ENCODE measurements at regions not wholly inside any gene's neighbourhood (a gene's known extent, or its start where the extent isn't known, plus 50 kb on each side); places are given as distances from the start of the nearest gene placed in this dataset.
A peak's percentile ranks its signal among the peaks of the same experiment; 100 is the strongest.

DNA sequence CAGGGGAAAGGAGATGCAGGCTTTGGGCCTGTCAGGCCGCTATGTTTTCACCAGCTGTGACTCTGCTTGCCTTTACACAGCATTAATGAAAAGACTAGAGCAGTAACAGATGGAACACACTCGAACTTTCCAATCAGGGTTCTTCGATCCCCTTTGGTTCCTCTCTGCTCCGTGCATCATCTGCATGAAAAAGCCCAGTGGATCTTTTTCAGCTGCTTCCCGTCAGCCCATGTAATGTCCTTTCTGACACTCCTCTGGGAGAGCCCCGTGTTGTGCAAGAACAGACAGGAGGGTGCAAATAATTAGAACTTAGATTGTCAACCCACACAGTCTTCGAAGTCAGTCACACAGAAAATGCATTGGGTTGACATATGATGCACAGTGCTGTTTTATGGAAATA lies 448.9 kb upstream of the ZNF462 start:
- Histone ChIP-seq H3K36me3 (ENCODE audit: control insufficient read depth in 2 of 3, insufficient read depth in 3 of 3, low read length in 3 of 3) (no peaks in the 10 kb centered on the region), H3K4me1 (ENCODE audit: control insufficient read depth in 2 of 3, insufficient read depth in 2 of 3, low read depth in 1 of 3, low read length in 3 of 3) (no peaks in the 10 kb centered on the region), H3K27me3 (ENCODE audit: control insufficient read depth, insufficient read depth, low read length) (no peaks in the 10 kb centered on the region), H3K9me3 (ENCODE audit: control insufficient read depth in 2 of 3, insufficient read depth in 1 of 3, low read length in 3 of 3) (no peaks in the 10 kb centered on the region), H3K4me3 (ENCODE audit: low read length in 3 of 3) (no peak overlapping the region), H3K9ac (ENCODE audit: low read length in 3 of 3) (no peak overlapping the region), H3K27ac (ENCODE audit: low read depth in 2 of 2, low read length in 2 of 2) (no peak overlapping the region)
- intact Hi-C loops (cut with DNase I): no loop called here
- DNase-seq (no peak), FAIRE-seq (no peak)
- TF ChIP-seq, protein P1, sequence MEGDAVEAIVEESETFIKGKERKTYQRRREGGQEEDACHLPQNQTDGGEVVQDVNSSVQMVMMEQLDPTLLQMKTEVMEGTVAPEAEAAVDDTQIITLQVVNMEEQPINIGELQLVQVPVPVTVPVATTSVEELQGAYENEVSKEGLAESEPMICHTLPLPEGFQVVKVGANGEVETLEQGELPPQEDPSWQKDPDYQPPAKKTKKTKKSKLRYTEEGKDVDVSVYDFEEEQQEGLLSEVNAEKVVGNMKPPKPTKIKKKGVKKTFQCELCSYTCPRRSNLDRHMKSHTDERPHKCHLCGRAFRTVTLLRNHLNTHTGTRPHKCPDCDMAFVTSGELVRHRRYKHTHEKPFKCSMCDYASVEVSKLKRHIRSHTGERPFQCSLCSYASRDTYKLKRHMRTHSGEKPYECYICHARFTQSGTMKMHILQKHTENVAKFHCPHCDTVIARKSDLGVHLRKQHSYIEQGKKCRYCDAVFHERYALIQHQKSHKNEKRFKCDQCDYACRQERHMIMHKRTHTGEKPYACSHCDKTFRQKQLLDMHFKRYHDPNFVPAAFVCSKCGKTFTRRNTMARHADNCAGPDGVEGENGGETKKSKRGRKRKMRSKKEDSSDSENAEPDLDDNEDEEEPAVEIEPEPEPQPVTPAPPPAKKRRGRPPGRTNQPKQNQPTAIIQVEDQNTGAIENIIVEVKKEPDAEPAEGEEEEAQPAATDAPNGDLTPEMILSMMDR (IDR thresholded peaks at IDR 0.05; ENCODE audit: borderline replicate concordance, extremely low read depth, insufficient read depth): no peak

DNA sequence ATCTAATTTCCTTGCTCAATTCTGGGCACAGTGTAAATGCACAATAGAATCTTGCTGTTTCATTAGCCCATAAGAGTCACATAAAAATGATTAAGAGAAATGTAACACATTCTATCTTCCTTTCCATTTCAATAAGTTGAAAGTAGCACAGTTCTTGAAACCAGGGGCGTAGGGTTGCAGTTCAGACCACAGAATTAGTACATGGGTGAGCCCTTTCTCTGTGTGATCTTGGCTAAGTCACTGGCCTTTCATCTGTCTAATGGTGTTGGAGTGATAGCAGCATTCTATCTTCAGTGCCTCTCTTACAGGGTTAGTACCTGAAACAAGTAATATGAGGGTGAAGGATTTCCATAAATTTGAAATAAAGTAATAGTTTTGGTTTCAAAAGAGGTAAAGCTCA lies 445.3 kb upstream of the ZNF462 start:
- peaks cover 0 to 2% (median 0%) of the 10 kb centered on the region in 3 donors for H3K4me1 ChIP-seq (ENCODE audit: control insufficient read depth in 2 of 3, insufficient read depth in 2 of 3, low read depth in 1 of 3, low read length in 3 of 3)
- H3K9me3 ChIP-seq (ENCODE audit: control insufficient read depth in 2 of 3, insufficient read depth in 1 of 3, low read length in 3 of 3): no peaks in the 10 kb centered on the region
- no peak for DNase-seq
- no peaks in the 10 kb centered on the region for H3K36me3 ChIP-seq (ENCODE audit: control insufficient read depth in 2 of 3, insufficient read depth in 3 of 3, low read length in 3 of 3)
- H3K4me3 ChIP-seq (ENCODE audit: low read length in 3 of 3): no peak overlapping the region
- no peaks in the 10 kb centered on the region for H3K27me3 ChIP-seq (ENCODE audit: control insufficient read depth, insufficient read depth, low read length)
- intact Hi-C loops (cut with DNase I): no loop called here
- H3K27ac ChIP-seq (ENCODE audit: low read depth in 2 of 2, low read length in 2 of 2): no peak overlapping the region
- TF ChIP-seq, protein P1 (IDR thresholded peaks at IDR 0.05; ENCODE audit: borderline replicate concordance, extremely low read depth, insufficient read depth): no peak
- no peak overlapping the region for H3K9ac ChIP-seq (ENCODE audit: low read length in 3 of 3)
- FAIRE-seq: no peak

- no peak for FAIRE-seq
- peaks cover 0 to 2% (median 0%) of the 10 kb centered on the region in 3 donors for H3K4me1 ChIP-seq (ENCODE audit: control insufficient read depth in 2 of 3, insufficient read depth in 2 of 3, low read depth in 1 of 3, low read length in 3 of 3)
- TF ChIP-seq, protein P1 (IDR thresholded peaks at IDR 0.05; ENCODE audit: borderline replicate concordance, extremely low read depth, insufficient read depth): no peak
- H3K9ac ChIP-seq (ENCODE audit: low read length in 3 of 3): no peak overlapping the region
- intact Hi-C loops (cut with DNase I): no loop called here
- DNase-seq: peak in 1 of 5 donors; percentile 12
- no peak overlapping the region for H3K4me3 ChIP-seq (ENCODE audit: low read length in 3 of 3)
- no peaks in the 10 kb centered on the region for H3K9me3 ChIP-seq (ENCODE audit: control insufficient read depth in 2 of 3, insufficient read depth in 1 of 3, low read length in 3 of 3)
- no peak overlapping the region for H3K27ac ChIP-seq (ENCODE audit: low read depth in 2 of 2, low read length in 2 of 2)
- no peaks in the 10 kb centered on the region for H3K27me3 ChIP-seq (ENCODE audit: control insufficient read depth, insufficient read depth, low read length)
- H3K36me3 ChIP-seq (ENCODE audit: control insufficient read depth in 2 of 3, insufficient read depth in 3 of 3, low read length in 3 of 3): no peaks in the 10 kb centered on the region
These were observed 443.1 kb upstream of the ZNF462 start for GRCh38 chr9:106419829-106420228.

DNA sequence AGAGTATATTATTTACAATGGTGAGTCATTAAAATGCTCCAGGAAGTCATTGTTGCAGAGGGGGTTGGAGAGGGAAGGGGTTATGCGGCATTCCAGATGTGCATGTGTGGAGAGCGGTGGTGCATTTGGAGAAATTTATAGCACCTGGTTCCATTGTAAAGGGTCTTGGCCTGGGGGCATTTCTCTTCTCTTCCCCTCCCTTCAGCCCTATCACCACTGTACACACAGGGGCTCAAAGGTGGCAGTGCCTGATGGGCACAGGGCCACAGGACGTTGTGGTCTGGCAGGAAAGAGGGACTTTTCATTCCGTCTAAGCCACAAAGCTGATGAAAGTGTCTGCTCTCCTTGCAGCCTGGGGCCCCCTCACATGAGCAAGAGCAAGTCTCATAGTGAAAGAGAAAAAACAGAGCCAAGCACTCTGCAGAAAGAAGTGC lies 442.4 kb upstream of the ZNF462 start:
- TF ChIP-seq, protein P1 (IDR thresholded peaks at IDR 0.05; ENCODE audit: borderline replicate concordance, extremely low read depth, insufficient read depth): no peak
- FAIRE-seq (no peak), DNase-seq (peak in 4 of 5 donors; percentile 41 to 71 (median 60))

More for the DNA sequence above, 442.4 kb upstream of the ZNF462 start:
- H3K4me3 ChIP-seq (ENCODE audit: low read length in 3 of 3): no peak overlapping the region
- no peak overlapping the region for H3K27ac ChIP-seq (ENCODE audit: low read depth in 2 of 2, low read length in 2 of 2)
- peaks cover 0 to 2% (median 0%) of the 10 kb centered on the region in 3 donors for H3K4me1 ChIP-seq (ENCODE audit: control insufficient read depth in 2 of 3, insufficient read depth in 2 of 3, low read depth in 1 of 3, low read length in 3 of 3)
- H3K9ac ChIP-seq (ENCODE audit: low read length in 3 of 3): no peak overlapping the region
- no peaks in the 10 kb centered on the region for H3K9me3 ChIP-seq (ENCODE audit: control insufficient read depth in 2 of 3, insufficient read depth in 1 of 3, low read length in 3 of 3)
- intact Hi-C loops (cut with DNase I): no loop called here
- no peaks in the 10 kb centered on the region for H3K36me3 ChIP-seq (ENCODE audit: control insufficient read depth in 2 of 3, insufficient read depth in 3 of 3, low read length in 3 of 3)
- H3K27me3 ChIP-seq (ENCODE audit: control insufficient read depth, insufficient read depth, low read length): no peaks in the 10 kb centered on the region

Data from kidney (tissue), 13 donors.